SK-N-DZ (cell line): ENCODE measurements at regions not wholly inside any gene's neighbourhood (a gene's known extent, or its start where the extent isn't known, plus 50 kb on each side); places are given as distances from the start of the nearest gene placed in this dataset.

ENCODE experiments used
- DNase-seq: peaks from one replicate; pipeline ENCODE4 v3.0.0-alpha.2; 2015; ENCODE audit warnings: low spot score
- small RNA-seq, 2 experiments: library from RNA; depleted of rRNA; stranded (forward); fragments of <200 nt; gene quantifications; one replicate each; pipeline ENCODE3, GENCODE V24; 2014

GRCh38 chr18:7482342-7482741, 84.8 kb upstream of the PTPRM start:
- no peak for DNase-seq

GRCh38 chr18:7485616-7486015, 81.5 kb upstream of the PTPRM start:
- DNase-seq: no peak

GRCh38 chr18:7488571-7488970, 78.5 kb upstream of the PTPRM start:
- DNase-seq: no peak

- no peak for DNase-seq
These were observed 77.0 kb upstream of the PTPRM start for GRCh38 chr18:7490104-7490503.

GRCh38 chr18:7492385-7492784, 74.7 kb upstream of the PTPRM start:
- no peak for DNase-seq

GRCh38 chr18:7497081-7497480, 70.0 kb upstream of the PTPRM start:
- no peak for DNase-seq

GRCh38 chr18:7511106-7511505, 56.0 kb upstream of the PTPRM start:
- DNase-seq: no peak

- no peak for DNase-seq
These were observed 54.8 kb upstream of the PTPRM start for GRCh38 chr18:7512348-7512747.

GRCh38 chr18:7512990-7513389, 54.1 kb upstream of the PTPRM start:
- no peak for DNase-seq

- DNase-seq: no peak
These were observed 52.2 kb upstream of the PTPRM start for GRCh38 chr18:7514796-7515440.

- DNase-seq: peak; percentile 16
These were observed 50.6 kb upstream of the PTPRM start for GRCh38 chr18:7516266-7517117.

Small RNA genes in the stretch of these regions (small RNA-seq; reads per million reads assigned to genes)
- gene RF00554: 0 reads per million in 2 experiments
